ENCODE measurements at regions not wholly inside any gene's neighbourhood (a gene's known extent, or its start where the extent isn't known, plus 50 kb on each side); places are given as distances from the start of the nearest gene placed in this dataset.
"Not testable (repeated sequence)": the region's sequence is repeated elsewhere in the genome, so short reads cannot be mapped to it uniquely, and the experiment has no call there.

DNA sequence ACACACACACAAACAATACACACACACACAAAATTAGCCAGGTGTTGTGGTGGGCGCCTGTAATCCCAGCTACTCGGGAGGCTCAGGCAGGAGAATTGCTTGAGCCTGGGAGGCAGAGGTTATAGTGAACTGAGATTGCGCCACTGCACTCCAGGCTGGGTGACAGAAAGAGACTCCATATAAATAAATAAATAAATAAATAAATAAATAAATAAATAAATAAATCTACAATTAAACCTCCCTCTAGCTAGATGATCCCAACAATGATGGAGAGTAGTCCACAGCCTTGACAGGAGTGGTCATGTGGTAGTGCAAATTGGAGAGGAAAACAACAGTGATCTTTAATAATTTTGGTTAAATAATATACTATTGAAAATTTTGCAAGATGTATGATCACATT is 1739.0 kb upstream of the C9orf72 start:
- no peak for DNase-seq

DNA sequence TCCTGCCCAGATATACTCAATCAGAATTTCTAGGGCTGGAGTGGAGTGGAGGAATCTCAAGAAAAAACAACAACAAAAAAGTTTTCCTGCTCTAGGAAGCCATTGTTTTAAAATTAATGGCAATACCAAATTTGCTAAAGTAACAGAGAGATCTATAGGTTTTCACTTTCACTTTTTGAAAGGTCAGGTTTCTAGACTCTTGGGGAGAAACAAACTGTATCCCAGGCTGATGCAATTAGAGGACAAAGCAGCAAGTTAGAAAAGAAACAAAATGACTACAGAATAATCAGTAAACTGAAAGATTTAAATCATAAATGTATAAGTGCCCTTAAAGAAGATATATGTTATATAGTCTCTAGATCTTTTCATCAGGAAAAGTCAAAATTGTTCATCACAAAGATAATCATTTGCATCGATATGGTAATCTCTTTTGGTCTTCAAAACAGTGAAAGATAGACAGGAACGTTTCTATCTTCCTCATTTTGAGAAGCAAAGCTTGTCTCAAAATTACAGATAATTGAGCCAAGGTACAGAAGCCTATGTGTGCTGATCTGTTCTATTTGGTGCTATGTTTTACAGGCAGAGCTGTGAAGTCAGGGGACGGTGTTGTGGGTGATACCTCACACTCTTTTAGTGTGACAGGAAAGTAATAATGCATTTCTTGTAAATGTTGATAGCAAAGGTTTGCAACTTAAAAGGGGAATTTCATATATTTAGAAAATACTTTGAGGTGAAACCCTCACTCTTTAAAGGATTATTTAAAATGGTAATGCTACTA is 1746.6 kb upstream of the C9orf72 start:
- no peak for DNase-seq

GRCh38 chr9:29322240-29322639 is 1749.0 kb upstream of the C9orf72 start:
- no peak for DNase-seq

DNA sequence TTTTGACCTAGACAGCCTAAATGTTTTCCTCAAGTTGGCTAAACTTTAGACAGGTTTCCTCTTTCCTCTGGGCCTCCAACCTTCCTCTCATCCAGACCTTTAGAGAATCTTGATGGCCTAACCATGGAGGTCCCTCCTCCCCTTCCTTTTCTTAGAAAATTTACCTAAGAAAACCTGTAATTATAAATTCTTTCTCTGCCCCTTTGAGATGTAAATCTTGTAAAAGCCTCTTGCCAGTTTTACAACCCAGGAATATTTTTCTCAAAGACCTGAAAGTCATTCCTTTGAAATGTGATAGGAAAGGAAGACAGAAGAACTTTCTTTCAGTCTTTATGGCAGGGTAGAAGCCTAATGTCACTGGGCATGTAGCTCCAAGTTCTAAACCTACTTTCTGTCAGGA is 1752.6 kb upstream of the C9orf72 start:
- DNase-seq = no peak

DNA sequence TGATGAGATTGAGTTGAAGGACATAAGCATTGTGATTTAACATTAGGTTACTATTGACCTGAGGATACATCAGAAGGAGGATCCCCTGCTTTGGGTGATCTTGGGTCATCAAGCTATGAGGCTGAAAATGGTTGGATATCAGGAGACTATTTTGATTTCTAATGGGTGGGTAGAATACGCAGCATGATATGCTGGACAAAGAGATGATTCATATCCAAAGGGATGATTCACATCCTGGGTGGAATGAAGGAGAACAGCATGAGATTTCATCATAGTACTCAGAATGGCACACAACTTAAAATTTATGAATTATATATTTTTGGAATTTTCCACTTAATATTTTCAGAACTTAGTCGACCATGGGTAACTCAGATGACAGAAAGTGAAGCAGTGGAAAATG is 1759.5 kb upstream of the C9orf72 start:
- DNase-seq = no peak

- DNase-seq = no peak
Measured at GRCh38 chr9:29336281-29336680, 1763.0 kb upstream of the C9orf72 start.

DNA sequence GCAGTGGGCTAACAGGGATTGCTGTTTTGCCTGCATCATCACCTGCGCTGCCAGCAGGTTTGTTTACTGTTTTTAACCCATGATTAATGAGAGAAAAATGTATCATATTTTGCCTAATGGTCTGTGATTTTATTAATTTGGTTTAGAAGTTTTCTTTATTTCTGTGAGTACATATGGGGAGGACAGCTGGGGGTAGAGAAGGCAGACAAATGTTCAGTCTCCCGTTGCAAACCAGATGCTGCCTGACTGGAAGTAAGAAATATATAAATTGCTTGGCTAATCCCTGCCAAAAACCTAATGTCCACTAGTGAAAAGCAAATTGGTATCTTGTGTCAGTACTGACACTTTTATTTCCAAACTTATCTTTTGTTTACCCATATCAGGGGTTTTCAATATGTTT is 1766.1 kb upstream of the C9orf72 start:
- DNase-seq = no peak

DNA sequence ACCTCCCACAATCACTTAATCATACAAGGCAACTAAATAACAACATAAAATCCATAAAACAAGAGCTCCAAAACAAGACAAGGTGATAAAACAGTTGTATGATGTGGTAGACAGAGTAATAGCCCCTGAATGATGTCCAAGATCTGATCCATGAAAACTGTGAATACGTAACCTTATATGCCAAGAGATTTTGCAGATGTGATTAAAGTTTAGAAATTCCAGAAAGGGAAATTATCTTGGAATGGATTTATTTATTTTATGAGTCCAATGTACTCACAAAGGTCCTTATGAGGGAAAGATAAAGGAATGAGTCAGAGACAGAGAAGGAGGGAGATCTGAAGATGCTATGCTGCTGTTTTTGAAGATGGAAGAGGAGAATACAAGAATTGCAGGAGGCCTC is 1775.7 kb upstream of the C9orf72 start:
- no peak for DNase-seq

GRCh38 chr9:29389421-29389820 is 1816.1 kb upstream of the C9orf72 start:
- no peak for DNase-seq

GRCh38 chr9:29390859-29391258 is 1817.6 kb upstream of the C9orf72 start:
- no peak for DNase-seq

DNA sequence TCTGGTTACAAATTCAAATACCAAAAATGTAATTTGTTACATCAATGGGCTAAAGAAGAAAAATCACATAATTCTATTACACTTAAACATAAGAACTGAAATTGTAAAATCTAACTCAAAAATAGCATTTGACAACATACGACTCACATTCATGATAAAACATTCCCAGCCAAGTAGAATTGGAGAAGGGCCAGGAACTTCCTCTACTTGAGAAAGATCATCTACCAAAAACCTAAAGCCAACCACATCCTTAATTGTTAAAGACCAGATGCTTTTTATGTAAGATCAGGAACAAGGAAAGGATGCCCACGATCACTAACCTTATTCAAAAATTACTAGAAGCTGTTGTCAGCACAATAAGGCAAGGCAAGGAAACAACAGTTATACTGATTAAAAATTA is 1819.8 kb upstream of the C9orf72 start:
- DNase-seq = no peak

DNA sequence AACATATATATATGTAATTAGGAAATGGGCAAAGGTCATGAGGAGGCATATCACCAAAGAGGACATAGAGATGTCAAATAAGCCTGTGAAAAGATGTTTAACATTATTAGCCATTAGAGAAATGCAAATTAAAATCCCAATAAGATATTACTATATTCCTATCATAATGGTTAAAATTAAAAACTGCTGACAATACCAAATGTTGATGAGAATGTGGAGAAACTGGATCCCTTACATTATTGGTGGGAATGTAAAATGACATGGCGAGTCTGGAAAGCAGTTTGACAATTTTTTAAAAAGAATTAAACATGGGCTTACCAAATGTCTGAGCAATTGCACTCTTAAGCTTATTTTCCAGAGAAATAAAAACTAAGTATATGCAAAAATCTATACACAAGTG is 1821.6 kb upstream of the C9orf72 start:
- DNase-seq = no peak

DNA sequence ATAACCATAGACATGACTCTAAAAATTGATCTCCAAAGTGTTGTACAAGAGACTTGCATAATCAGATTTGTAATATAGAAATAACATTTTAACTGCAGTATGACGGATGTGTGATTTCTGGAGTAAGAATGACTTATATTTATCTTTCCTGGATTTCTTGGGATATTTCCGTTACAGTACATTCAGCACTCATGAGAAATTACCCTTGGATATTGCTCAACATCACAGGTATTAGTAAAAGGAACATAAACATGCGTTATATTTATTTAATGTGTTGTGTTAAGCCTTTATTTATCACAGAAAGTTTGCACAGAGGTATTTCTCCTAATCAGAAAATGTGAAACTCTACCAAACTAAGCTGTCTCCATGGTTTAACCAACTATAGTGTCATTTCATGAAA is 1823.9 kb upstream of the C9orf72 start:
- no peak for DNase-seq

GRCh38 chr9:29416204-29416603 is 1842.9 kb upstream of the C9orf72 start:
- no peak for DNase-seq

DNA sequence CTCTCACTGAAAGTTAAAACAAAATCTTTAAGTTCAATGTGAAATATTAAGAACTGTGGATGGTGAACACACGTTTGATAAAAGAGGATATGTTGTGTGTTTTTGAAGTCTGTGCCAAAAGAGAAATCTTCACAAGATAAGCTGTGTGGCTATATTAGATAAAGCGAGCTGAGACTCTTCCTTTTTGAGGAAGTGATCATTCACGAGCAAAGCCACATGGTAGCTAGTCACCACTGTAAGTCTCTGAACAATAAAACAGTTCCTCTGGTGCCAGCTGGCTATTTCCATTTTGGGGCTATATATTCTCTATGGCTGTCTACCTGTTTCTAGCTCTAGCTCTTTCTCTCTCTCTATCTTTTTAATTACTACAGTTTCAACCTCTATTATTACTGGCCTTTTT is 1849.2 kb upstream of the C9orf72 start:
- no peak for DNase-seq

DNA sequence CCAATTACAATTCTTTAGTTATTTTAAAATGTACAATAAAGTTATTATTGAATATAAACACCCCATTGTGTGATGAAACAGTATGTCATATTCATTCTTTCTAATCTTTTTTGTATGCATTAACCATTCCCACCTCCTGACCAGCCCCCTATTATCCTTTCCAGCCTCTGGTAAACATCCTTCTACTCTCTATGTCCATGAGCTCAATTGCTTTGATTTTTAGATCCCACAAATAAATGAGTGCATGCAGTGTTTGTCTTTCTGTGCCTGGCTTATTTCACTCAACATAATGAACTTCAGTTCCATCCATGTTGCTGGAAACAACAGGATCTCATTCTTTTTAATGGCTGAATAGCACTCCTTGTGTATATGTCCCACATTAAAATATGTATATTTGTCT is 1858.9 kb upstream of the C9orf72 start:
- no peak for DNase-seq

GRCh38 chr9:29432656-29433055 is 1859.4 kb upstream of the C9orf72 start:
- not testable (repeated sequence) for DNase-seq

GRCh38 chr9:29435368-29435767 is 1862.1 kb upstream of the C9orf72 start:
- DNase-seq = no peak

DNA sequence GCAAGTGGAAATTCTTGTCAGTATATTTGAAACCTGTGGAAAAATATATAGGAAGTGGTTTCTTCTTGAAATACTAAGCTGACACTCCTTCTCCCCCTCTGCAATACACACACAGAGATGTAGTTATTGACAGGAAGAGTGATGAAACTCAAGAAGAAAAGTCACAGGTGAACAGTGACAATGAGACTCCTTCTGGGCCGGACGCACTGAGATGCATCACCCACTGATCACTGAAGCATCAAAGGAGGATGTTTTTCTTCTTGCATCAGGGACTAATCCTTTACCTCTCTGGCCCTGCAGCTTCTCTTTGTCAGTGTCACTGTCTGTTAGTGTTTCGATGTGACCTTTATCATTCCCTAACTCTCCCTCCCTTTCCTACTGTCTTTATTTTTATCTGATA is 1864.2 kb upstream of the C9orf72 start:
- no peak for DNase-seq

DNA sequence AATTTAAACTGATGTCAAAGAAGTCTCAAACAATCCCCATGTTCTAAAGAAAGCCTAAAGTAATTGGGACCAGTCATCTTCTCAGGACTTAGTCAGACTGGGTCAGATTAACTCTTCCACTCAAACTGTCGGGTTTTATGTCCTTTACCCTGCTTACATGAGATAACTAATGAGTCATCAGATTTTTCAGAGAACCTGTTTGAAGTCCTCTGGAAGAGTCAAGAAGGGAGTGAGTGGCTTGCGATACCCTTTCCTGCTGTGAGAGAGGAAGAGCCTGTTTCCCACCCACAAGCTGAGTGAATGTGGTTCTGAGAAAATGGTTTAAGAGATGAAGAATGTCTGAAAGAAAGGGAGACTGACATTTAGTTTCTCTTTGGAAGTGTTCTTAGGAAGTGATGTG is 1866.7 kb upstream of the C9orf72 start:
- DNase-seq = no peak

- DNase-seq = no peak
Measured at GRCh38 chr9:29440449-29440848, 1867.2 kb upstream of the C9orf72 start.

DNA sequence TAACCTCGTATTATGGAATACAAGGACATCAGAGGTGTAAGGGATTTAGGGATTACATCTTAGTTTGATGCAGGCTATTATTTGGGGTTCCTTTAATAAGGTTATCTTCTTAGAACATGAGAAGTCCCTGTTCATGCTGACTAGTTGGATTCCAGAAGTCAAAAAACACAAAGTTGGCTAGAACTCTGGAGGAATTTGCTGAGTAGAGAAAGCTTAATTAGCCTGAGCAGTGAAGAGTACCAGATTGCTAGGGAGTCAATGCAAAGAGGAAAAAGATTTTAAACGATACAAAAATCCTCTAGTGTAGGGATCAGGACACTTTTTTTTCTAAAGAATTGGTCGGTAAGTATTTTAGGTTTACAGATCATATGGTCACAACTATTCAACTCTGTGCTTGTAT is 1872.5 kb upstream of the C9orf72 start:
- DNase-seq = no peak

- no peak for DNase-seq
Measured at GRCh38 chr9:29449306-29449705, 1876.0 kb upstream of the C9orf72 start.

- not testable (repeated sequence) for DNase-seq
Measured at GRCh38 chr9:29450343-29450875, 1877.1 kb upstream of the C9orf72 start.

DNA sequence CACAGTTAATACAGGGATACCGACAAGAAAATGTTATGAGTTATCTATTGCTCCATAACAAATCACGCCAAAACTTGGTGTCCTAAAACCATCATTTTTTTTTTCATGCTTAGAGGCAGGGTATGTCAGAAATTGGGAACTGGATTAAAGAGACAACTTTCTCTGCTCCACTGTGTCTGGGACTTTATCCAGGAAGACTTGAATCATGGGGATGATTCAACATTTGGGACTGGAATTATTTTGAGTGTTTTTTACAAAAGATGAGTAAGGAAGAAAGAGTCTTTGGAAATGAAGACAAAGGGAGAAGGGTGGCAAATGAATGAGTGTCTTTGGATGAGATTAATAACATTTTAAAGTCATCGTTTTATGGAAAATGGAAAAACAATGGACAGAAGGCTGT is 1883.7 kb upstream of the C9orf72 start:
- no peak for DNase-seq
